ENCODE measurements at regions not wholly inside any gene's neighbourhood (a gene's known extent, or its start where the extent isn't known, plus 50 kb on each side); places are given as distances from the start of the nearest gene placed in this dataset.

GRCh38 chr19:13712767-13713201, 51.5 kb upstream of the MRI1 start:
- intact Hi-C loops (cut with DNase I; ENCODE audit: low total_unique reads) = no loop called here
- no peak overlapping the region for H3K27ac ChIP-seq
- in situ Hi-C loops (cut with MboI; ENCODE audit: low sequenced_read_pairs in 4 of 4) = no loop called here

GRCh38 chr19:13707915-13708314, 56.4 kb upstream of the MRI1 start:
- TF ChIP-seq POLR2A (IDR thresholded peaks at IDR 0.05) (no peak), CTCF (IDR thresholded peaks at IDR 0.05 in 4 of 5, conservative IDR thresholded peaks at IDR 0.05 in 1 of 5) (no peak)
- in situ Hi-C loops (cut with MboI; ENCODE audit: low sequenced_read_pairs in 4 of 4) (no loop called here), intact Hi-C loops (cut with DNase I; ENCODE audit: low total_unique reads) (no loop called here)
- Histone ChIP-seq H3K36me3 (no peaks in the 10 kb centered on the region), H3K27me3 (peaks cover 0 to 2% (median 0%) of the 10 kb centered on the region in 3 donors), H3K9me3 (no peaks in the 10 kb centered on the region), H3K27ac (no peak overlapping the region), H3K4me1 (no peaks in the 10 kb centered on the region), H3K4me3 (no peak overlapping the region)
- DNase-seq (no peak), ATAC-seq (no peak)

More at GRCh38 chr19:13712767-13713201, 51.5 kb upstream of the MRI1 start:
- ATAC-seq (no peak), DNase-seq (no peak)
- Histone ChIP-seq H3K36me3 (no peaks in the 10 kb centered on the region), H3K27me3 (peaks cover 5 to 15% (median 7%) of the 10 kb centered on the region in 3 donors), H3K4me3 (no peak overlapping the region), H3K9me3 (no peaks in the 10 kb centered on the region), H3K4me1 (no peaks in the 10 kb centered on the region)
- TF ChIP-seq POLR2A (IDR thresholded peaks at IDR 0.05) = no peak
- TF ChIP-seq CTCF (IDR thresholded peaks at IDR 0.05 in 4 of 5, conservative IDR thresholded peaks at IDR 0.05 in 1 of 5) = no peak

DNA sequence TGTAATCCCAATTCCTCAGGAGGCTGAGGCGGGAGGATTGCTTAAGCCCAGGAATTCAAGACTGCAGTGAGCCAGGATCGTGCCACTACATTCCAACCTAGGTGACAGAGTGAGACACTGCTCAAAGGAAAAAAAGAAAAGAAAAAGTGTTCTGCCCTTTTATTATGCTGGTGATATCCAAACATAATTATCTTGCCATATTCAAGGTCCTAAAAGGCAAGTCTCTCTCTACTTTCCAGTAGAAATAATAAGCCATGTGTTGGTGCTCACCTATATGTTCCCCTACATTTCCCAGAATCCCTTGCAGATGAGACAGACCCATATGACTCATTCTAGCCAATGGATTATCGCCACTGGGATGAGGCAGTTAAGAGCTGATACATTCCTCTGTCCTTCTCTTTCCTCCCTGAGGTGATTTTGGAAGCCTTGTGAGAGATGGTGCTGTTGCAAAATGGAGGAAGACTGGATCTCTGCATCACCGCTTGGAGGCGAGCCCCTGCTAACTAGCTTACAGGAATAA, 58.3 kb upstream of the MRI1 start:
- intact Hi-C loops (cut with DNase I; ENCODE audit: low total_unique reads) (no loop called here), in situ Hi-C loops (cut with MboI; ENCODE audit: low sequenced_read_pairs in 4 of 4) (no loop called here)
- DNase-seq = no peak
- no peak overlapping the region for H3K27ac ChIP-seq
- H3K27me3 ChIP-seq = peaks cover 0 to 7% (median 6%) of the 10 kb centered on the region in 3 donors
- H3K4me3 ChIP-seq = no peak overlapping the region
- H3K4me1 ChIP-seq = no peaks in the 10 kb centered on the region
- H3K9me3 ChIP-seq = no peaks in the 10 kb centered on the region
- TF ChIP-seq POLR2A (IDR thresholded peaks at IDR 0.05) = no peak
- TF ChIP-seq CTCF (IDR thresholded peaks at IDR 0.05 in 4 of 5, conservative IDR thresholded peaks at IDR 0.05 in 1 of 5) = no peak
- ATAC-seq = no peak
- no peaks in the 10 kb centered on the region for H3K36me3 ChIP-seq

DNA sequence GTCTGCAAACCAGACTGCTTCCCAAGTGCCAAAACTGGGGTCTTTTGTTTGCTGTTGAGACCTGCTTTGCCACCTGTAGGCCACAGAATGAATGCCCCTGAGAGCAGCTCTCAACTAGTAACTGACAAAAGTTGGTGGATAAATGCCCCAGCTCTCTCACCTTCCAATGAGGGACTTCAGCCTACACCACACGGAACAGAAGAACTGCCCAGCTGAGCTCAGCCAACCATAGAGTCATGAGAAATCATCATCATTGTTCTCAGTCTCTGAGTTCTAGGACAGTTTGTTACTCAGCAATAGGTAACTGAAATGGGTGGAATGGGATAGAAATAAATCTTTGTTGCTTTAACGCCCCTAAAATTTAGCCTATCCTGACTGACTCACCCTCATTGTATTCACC, 59.1 kb upstream of the MRI1 start:
- no peak for DNase-seq
- H3K4me1 ChIP-seq = no peaks in the 10 kb centered on the region
- intact Hi-C loops (cut with DNase I; ENCODE audit: low total_unique reads) = no loop called here
- no peak overlapping the region for H3K27ac ChIP-seq
- H3K27me3 ChIP-seq = peaks cover 0 to 7% (median 6%) of the 10 kb centered on the region in 3 donors
- no peaks in the 10 kb centered on the region for H3K36me3 ChIP-seq
- no peak for TF ChIP-seq POLR2A (IDR thresholded peaks at IDR 0.05)
- no peak for TF ChIP-seq CTCF (IDR thresholded peaks at IDR 0.05 in 4 of 5, conservative IDR thresholded peaks at IDR 0.05 in 1 of 5)
- in situ Hi-C loops (cut with MboI; ENCODE audit: low sequenced_read_pairs in 4 of 4) = no loop called here
- no peaks in the 10 kb centered on the region for H3K9me3 ChIP-seq
- no peak overlapping the region for H3K4me3 ChIP-seq
- ATAC-seq = no peak

DNA sequence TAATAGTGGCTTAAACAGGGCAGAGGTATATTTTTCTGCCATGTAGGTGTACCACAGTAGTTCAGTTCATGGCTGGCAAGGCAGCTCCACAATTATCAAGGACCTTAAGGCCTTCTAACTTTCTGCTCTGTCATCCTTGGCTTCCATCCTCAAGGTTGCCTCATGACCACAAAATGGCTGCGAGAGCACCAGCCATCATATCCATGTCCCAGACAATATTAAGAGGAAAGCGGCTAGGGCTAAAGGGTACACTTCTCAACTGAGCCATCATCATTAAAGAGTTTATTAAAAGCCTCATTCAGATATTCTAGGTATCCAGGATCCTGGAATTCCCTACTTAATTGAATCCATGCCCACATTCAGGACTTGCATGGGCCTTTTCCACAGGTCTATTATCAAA, 62.7 kb upstream of the MRI1 start:
- no peak overlapping the region for H3K4me3 ChIP-seq
- intact Hi-C loops (cut with DNase I; ENCODE audit: low total_unique reads) = no loop called here
- TF ChIP-seq POLR2A (IDR thresholded peaks at IDR 0.05) (no peak), CTCF (IDR thresholded peaks at IDR 0.05 in 4 of 5, conservative IDR thresholded peaks at IDR 0.05 in 1 of 5) (no peak)
- peaks cover 0 to 7% (median 6%) of the 10 kb centered on the region in 3 donors for H3K27me3 ChIP-seq
- in situ Hi-C loops (cut with MboI; ENCODE audit: low sequenced_read_pairs in 4 of 4) = no loop called here
- ATAC-seq (no peak), DNase-seq (no peak)
- H3K36me3 ChIP-seq = no peaks in the 10 kb centered on the region
- no peak overlapping the region for H3K27ac ChIP-seq
- H3K4me1 ChIP-seq = no peaks in the 10 kb centered on the region
- H3K9me3 ChIP-seq = no peaks in the 10 kb centered on the region
